ENCODE measurements at regions not wholly inside any gene's neighbourhood (a gene's known extent, or its start where the extent isn't known, plus 50 kb on each side); places are given as distances from the start of the nearest gene placed in this dataset.

DNA sequence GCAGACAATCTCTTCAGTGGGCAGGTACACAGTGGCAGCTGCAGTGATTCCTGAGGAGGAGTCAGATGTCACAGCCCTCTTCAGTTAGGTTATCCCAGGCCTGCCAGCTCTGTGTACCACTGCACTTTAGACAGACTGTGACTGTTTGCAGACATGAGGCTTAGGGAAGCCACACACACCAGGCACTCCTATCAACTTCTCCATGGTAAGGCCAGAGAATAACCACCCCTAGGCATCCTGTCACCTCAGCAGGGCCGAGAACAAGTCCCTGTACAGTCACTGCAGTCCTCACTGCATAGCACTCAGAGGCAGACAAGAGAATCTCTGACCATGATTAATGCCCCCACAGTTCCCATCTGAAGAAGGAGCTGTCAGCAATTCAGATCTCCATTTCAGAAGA is 296.5 kb downstream of the GALC start:
- Mint-ChIP-seq H3K27me3 (ENCODE audit: unreplicated experiment) (no peaks in the 10 kb centered on the region), H3K27ac (ENCODE audit: unreplicated experiment) (no peak overlapping the region), H3K9me3 (ENCODE audit: unreplicated experiment) (no peaks in the 10 kb centered on the region), H3K36me3 (ENCODE audit: unreplicated experiment) (no peaks in the 10 kb centered on the region), H3K4me1 (ENCODE audit: low read depth, unreplicated experiment) (no peaks in the 10 kb centered on the region), H3K4me3 (ENCODE audit: unreplicated experiment) (no peak overlapping the region)
- no peak for TF ChIP-seq CTCF (IDR thresholded peaks at IDR 0.05; ENCODE audit: partially characterized antibody, unreplicated experiment)
- DNase-seq: no peak

DNA sequence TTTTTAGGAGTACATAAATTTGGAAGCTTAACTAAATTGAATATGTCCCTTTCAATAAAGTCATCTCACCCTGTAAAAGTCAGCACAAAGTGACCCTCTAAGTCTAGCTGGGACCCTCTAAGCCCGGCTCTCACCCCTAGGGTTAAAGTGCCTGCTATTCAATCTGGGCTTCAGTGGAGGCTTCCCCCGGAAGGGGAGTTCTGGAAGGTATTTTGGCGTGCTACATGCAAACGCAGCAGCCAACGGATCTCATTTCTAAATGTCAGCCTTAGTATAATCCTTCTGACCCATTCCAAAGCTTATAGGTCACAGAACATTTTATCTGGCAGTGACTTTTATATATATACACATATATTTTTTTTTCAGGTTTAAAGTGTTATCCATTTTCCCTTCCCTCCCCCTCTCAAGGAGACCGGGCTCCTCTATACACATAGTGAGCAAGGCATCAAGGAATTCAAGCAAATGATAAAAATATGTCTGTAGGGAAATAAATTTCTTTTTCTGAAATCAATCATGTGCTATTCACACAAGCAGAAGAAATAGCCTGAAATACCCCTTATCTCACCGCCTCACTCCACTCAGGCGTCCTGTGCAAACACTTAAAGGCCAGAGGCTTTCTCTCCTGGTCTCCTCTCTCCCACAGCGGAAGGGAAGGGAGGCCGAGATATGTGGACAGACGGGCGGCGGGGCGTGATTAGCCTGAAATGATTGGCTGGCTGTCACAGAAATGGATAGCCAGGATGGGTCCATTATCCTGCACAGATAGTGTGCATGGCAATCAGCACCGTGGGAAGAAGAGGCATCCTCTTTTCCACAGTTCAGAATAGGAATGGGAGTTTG is 301.7 kb downstream of the GALC start:
- Mint-ChIP-seq H3K27me3 (ENCODE audit: unreplicated experiment) (no peaks in the 10 kb centered on the region), H3K36me3 (ENCODE audit: unreplicated experiment) (no peaks in the 10 kb centered on the region), H3K9me3 (ENCODE audit: unreplicated experiment) (no peaks in the 10 kb centered on the region), H3K4me1 (ENCODE audit: low read depth, unreplicated experiment) (peaks cover 9% of the 10 kb centered on the region), H3K27ac (ENCODE audit: unreplicated experiment) (no peak overlapping the region), H3K4me3 (ENCODE audit: unreplicated experiment) (no peak overlapping the region)
- no peak for TF ChIP-seq CTCF (IDR thresholded peaks at IDR 0.05; ENCODE audit: partially characterized antibody, unreplicated experiment)
- no peak for DNase-seq

- no peaks in the 10 kb centered on the region for H3K9me3 Mint-ChIP-seq (ENCODE audit: unreplicated experiment)
- TF ChIP-seq CTCF (IDR thresholded peaks at IDR 0.05; ENCODE audit: partially characterized antibody, unreplicated experiment): no peak
- H3K4me3 Mint-ChIP-seq (ENCODE audit: unreplicated experiment): no peak overlapping the region
- no peaks in the 10 kb centered on the region for H3K27me3 Mint-ChIP-seq (ENCODE audit: unreplicated experiment)
- peak; percentile 30 for DNase-seq
- H3K4me1 Mint-ChIP-seq (ENCODE audit: low read depth, unreplicated experiment): peaks cover 9% of the 10 kb centered on the region
- no peaks in the 10 kb centered on the region for H3K36me3 Mint-ChIP-seq (ENCODE audit: unreplicated experiment)
- peak overlapping the region; percentile 57 for H3K27ac Mint-ChIP-seq (ENCODE audit: unreplicated experiment)
Measured at GRCh38 chr14:87690076-87690613, 302.8 kb downstream of the GALC start.

DNA sequence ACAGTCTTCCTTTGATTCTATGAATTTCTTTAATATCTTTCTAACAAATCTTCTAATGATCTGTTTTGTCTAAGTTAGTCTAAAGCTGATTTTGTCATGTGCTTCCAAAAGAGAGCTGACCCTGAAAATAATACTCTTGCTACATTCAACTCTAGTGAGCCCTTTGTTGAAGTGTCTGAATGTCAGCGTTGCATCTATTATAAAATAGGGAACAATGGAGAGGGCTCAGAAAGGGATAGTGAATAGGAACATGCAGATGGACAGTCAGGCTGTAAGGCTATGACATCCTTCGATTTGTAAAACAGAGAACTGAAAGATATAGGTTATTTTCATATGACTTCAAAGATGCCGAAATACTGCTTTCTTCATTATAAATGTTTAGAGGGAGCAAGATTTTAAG is 304.5 kb downstream of the GALC start:
- peaks cover under 1% of the 10 kb centered on the region for H3K36me3 Mint-ChIP-seq (ENCODE audit: unreplicated experiment)
- no peak for TF ChIP-seq CTCF (IDR thresholded peaks at IDR 0.05; ENCODE audit: partially characterized antibody, unreplicated experiment)
- no peak overlapping the region for H3K27ac Mint-ChIP-seq (ENCODE audit: unreplicated experiment)
- H3K27me3 Mint-ChIP-seq (ENCODE audit: unreplicated experiment): no peaks in the 10 kb centered on the region
- no peaks in the 10 kb centered on the region for H3K9me3 Mint-ChIP-seq (ENCODE audit: unreplicated experiment)
- DNase-seq: no peak
- peaks cover 9% of the 10 kb centered on the region for H3K4me1 Mint-ChIP-seq (ENCODE audit: low read depth, unreplicated experiment)
- no peak overlapping the region for H3K4me3 Mint-ChIP-seq (ENCODE audit: unreplicated experiment)

- Mint-ChIP-seq H3K27ac (ENCODE audit: unreplicated experiment) (no peak overlapping the region), H3K9me3 (ENCODE audit: unreplicated experiment) (peaks cover 3% of the 10 kb centered on the region), H3K27me3 (ENCODE audit: unreplicated experiment) (no peaks in the 10 kb centered on the region), H3K4me1 (ENCODE audit: low read depth, unreplicated experiment) (peaks cover 9% of the 10 kb centered on the region), H3K4me3 (ENCODE audit: unreplicated experiment) (no peak overlapping the region), H3K36me3 (ENCODE audit: unreplicated experiment) (peaks cover 7% of the 10 kb centered on the region)
- TF ChIP-seq CTCF (IDR thresholded peaks at IDR 0.05; ENCODE audit: partially characterized antibody, unreplicated experiment): no peak
- no peak for DNase-seq
Measured at GRCh38 chr14:87687420-87687819, 305.6 kb downstream of the GALC start.

Data from glutamatergic neuron (in vitro differentiated cells).